Spinal cord (tissue), 9 donors: ENCODE measurements at regions not wholly inside any gene's neighbourhood (a gene's known extent, or its start where the extent isn't known, plus 50 kb on each side); places are given as distances from the start of the nearest gene placed in this dataset.
"Not testable (repeated sequence)": the region's sequence is repeated elsewhere in the genome, so short reads cannot be mapped to it uniquely, and the experiment has no call there.

ENCODE experiments used
- DNase-seq, 6 donors: peaks; one replicate each; pipeline versions ENCODE4 v3.0.0 to v3.0.0-alpha.2; 2013 to 2015; ENCODE audit warnings: low spot score in 6 of 6, low read depth in 4 of 6
- H3K27ac ChIP-seq: one replicate; pipeline ENCODE4 v1.5.1; 2013; ENCODE audit warnings: low read depth, low read length, control low read depth
- H3K27me3 ChIP-seq: one replicate; pipeline ENCODE4 v1.6.1; 2013; ENCODE audit warnings: low read length; ENCODE audit not compliant: control insufficient read depth, insufficient read depth
- H3K36me3 ChIP-seq: one replicate; pipeline ENCODE4 v1.6.1; 2013; ENCODE audit warnings: low read length; ENCODE audit not compliant: control insufficient read depth, insufficient read depth
- H3K4me1 ChIP-seq: one replicate; pipeline ENCODE4 v1.6.1; 2013; ENCODE audit warnings: low read length; ENCODE audit not compliant: control insufficient read depth, insufficient read depth
- H3K4me3 ChIP-seq: one replicate; pipeline ENCODE4 v1.5.1; 2013; ENCODE audit warnings: low read depth, low read length, control low read depth
- H3K9me3 ChIP-seq: one replicate; pipeline ENCODE4 v1.6.1; 2013; ENCODE audit warnings: low read length; ENCODE audit not compliant: control insufficient read depth, insufficient read depth
- WGBS: methylation state at CpG from one replicate; pipeline ENCODE4 v1.1.5; 2013; ENCODE audit warnings: missing lambda C conversion rate; ENCODE audit not compliant: insufficient coverage; 5-methylcytosine and 5-hydroxymethylcytosine counted together
- donor health status: healthy.

GRCh38 chr3:87973906-87974305 lies 84.9 kb downstream of the CGGBP1 start:
- Histone ChIP-seq H3K4me3 (no peak overlapping the region), H3K4me1 (no peaks in the 10 kb centered on the region), H3K9me3 (peaks cover under 1% of the 10 kb centered on the region), H3K27ac (no peak overlapping the region), H3K27me3 (no peaks in the 10 kb centered on the region), H3K36me3 (no peaks in the 10 kb centered on the region)
- DNase-seq = peak in 2 of 6 donors; percentile 65 to 82
- WGBS = 37% methylated on average over 4 of the region's 5 CpGs

DNA sequence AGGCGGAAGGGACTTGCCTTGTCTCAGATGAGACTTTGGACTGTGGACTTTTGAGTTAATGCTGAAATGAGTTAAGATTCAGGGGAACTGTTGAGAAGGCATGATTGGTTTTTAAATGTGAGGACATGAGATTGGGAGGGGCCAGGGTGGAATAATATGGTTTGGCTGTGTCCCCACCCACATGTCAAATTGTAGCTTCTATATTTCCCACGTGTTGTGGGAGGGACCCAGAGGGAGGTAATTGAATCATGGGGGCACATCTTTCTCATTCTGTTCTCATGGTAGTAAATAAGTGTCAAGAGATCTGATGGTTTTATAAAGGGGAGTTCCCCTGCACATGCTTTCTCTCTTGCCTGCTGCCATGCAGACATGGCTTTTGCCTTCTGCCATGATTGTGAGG lies 89.2 kb downstream of the CGGBP1 start:
- no peak for DNase-seq
- Histone ChIP-seq H3K4me1 (no peaks in the 10 kb centered on the region), H3K27ac (no peak overlapping the region), H3K27me3 (no peaks in the 10 kb centered on the region), H3K36me3 (no peaks in the 10 kb centered on the region), H3K9me3 (peaks cover 2% of the 10 kb centered on the region), H3K4me3 (no peak overlapping the region)
- WGBS = 83% methylated on average over 1 of the region's 2 CpGs

DNA sequence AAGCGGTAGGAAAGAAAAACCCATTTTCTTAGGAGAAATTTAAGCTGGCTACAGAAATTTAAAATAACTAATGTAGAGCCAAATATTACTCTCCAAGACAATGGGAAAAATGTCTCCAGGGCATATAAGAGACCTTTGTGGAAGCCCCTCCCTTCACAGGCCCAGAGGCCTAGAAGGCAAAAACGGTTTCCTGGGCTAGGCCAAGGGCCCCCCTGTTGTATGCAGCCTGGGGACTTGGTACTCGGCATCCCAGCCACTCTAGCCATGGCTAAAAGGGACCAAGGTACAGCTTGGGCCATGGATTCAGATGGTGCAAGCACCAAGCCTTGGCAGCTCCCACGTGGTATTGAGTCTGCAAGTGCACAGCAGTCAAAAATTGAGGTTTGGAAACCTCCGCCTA lies 90.1 kb downstream of the CGGBP1 start:
- DNase-seq = no peak
- H3K36me3 ChIP-seq = no peaks in the 10 kb centered on the region
- H3K9me3 ChIP-seq = peaks cover 2% of the 10 kb centered on the region
- H3K4me3 ChIP-seq = no peak overlapping the region
- WGBS = 96% methylated on average over 4 of the region's 5 CpGs
- no peaks in the 10 kb centered on the region for H3K4me1 ChIP-seq
- H3K27me3 ChIP-seq = no peaks in the 10 kb centered on the region
- H3K27ac ChIP-seq = no peak overlapping the region

DNA sequence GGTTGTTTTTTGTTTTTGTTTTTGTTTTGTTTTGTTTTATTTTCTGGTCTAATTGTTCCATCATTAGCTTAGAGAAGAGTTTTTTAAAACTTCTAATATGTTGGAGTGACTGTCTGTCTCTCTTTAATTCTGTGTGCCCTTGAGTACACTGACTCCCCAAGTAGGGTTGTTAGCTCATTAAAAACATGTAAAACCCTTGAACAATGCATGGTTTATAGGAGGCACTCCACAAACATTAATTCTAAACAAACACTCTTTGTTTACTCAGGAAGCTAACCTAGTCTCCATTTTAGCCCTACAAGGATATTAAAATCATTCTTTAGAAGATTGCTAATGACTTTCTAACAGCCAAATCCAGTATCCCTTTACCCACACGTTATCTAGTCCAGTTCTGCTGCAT lies 100.5 kb downstream of the CGGBP1 start:
- Histone ChIP-seq H3K9me3 (no peaks in the 10 kb centered on the region), H3K27ac (no peak overlapping the region), H3K4me3 (no peak overlapping the region), H3K27me3 (no peaks in the 10 kb centered on the region), H3K4me1 (no peaks in the 10 kb centered on the region), H3K36me3 (no peaks in the 10 kb centered on the region)
- DNase-seq = no peak
- WGBS = 50% methylated on average over 1 of the region's 1 CpG

DNA sequence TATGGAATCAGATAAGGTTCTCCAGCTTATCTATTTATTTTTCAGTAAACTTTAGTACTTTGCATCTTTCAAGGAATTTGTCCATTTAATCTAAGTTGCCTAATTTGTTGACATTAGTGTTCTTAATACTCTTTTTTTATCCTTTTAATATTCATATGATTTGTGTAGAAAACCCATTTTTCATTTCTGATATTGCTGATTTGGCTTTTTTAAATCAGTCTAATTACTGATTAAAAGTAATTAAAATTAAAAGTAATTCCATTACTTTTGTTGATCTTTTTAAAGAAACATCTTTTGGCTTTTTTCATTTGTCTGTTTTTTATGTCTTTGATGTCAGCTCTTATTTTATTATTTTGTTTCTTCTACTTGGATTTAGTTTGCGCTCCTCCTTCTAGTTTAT lies 101.2 kb downstream of the CGGBP1 start:
- Histone ChIP-seq H3K27ac (no peak overlapping the region), H3K27me3 (no peaks in the 10 kb centered on the region), H3K36me3 (no peaks in the 10 kb centered on the region), H3K4me1 (no peaks in the 10 kb centered on the region), H3K4me3 (no peak overlapping the region), H3K9me3 (no peaks in the 10 kb centered on the region)
- DNase-seq = no peak
- no CpG with 5 or more reads among the region's 1 CpG for WGBS

- no peaks in the 10 kb centered on the region for H3K9me3 ChIP-seq
- H3K27me3 ChIP-seq = no peaks in the 10 kb centered on the region
- H3K4me1 ChIP-seq = no peaks in the 10 kb centered on the region
- no peak overlapping the region for H3K27ac ChIP-seq
- no CpG with 5 or more reads among the region's 1 CpG for WGBS
- H3K4me3 ChIP-seq = no peak overlapping the region
- no peaks in the 10 kb centered on the region for H3K36me3 ChIP-seq
- no peak for DNase-seq
Observed at GRCh38 chr3:87949879-87950208, 109.0 kb downstream of the CGGBP1 start.

DNA sequence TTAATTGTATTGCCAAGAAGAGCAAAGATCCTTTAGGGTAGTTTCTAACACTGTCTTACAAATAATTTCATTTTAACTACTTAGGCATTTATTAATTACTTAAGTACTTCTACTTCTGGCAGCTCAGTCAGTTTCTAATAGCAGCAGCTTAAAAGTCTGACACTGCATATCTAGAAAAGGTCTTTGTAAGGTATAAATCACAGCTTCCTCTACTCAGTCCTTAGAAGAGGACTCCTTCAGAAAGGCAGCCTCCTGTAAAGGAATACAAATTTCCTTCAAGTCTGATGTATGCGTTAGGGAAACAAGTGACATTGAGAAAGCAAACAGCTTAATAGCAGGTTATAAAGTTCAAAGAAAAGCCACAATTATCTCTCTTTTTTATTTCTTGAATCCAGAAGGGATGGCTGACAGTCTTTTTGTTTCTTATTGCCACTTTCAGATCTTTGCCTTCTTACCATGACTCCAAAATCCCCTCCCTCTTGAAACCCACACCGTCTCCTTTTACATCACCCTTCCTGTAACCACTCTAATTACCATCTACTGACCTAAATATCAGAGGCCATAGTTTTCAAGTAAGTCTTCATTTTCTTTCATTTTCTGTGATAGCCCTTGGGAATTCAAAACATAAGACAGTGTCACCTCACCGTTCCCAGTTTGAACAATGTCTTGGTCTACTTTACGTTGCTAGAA lies 109.5 kb downstream of the CGGBP1 start:
- H3K27me3 ChIP-seq = no peaks in the 10 kb centered on the region

DNA sequence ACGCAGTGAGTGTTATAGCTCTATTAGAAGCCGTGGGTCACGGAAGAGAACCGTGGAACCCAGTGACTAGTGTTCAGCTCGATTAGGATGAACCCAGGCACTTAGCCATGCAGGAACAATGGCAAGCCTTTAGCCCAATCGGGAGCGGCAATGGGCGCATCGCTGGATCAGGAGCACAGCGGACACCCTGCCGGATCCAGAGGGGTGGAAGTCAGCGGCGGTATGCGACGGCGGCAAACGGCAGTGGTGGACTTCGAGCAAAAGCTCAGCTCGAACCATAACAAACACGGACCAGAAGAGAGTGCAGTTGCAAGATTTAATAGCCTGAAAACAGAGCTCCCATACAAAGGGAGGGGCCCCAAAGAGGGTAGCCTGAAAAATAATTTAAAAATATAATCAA lies 112.8 kb downstream of the CGGBP1 start:
- over 99% methylated on average over 17 of the region's 20 CpGs for WGBS
- not testable (repeated sequence) for H3K36me3 ChIP-seq, H3K4me3 ChIP-seq, H3K4me1 ChIP-seq, H3K9me3 ChIP-seq, DNase-seq, H3K27me3 ChIP-seq, H3K27ac ChIP-seq

More for the DNA sequence above, 109.5 kb downstream of the CGGBP1 start:
- H3K9me3 ChIP-seq = no peaks in the 10 kb centered on the region
- no peak overlapping the region for H3K4me3 ChIP-seq
- H3K4me1 ChIP-seq = no peaks in the 10 kb centered on the region
- H3K27ac ChIP-seq = no peak overlapping the region
- 54% methylated on average over 3 of the region's 4 CpGs for WGBS
- no peaks in the 10 kb centered on the region for H3K36me3 ChIP-seq
- DNase-seq = peak in 1 of 6 donors; percentile 1

DNA sequence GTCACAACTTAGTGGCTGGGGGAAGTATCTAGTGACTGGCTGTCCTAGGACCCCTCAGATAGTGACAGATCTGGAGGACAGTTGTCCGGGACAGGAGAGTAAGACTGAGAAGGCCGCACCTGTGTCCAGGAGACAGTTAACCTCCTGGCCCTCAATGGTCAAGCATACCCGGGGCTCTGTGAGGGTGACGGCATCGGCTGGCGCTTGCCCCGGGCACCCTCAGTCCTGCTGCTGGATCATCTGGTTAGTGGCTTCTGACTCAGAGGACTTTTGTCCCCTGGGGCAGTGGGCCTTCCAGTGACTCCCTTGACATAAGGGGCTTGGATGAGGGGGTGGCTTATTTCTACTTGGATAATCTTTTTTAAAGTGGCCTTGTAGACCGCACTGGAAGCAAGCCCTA lies 116.5 kb downstream of the CGGBP1 start:
- not testable (repeated sequence) for H3K27me3 ChIP-seq

DNA sequence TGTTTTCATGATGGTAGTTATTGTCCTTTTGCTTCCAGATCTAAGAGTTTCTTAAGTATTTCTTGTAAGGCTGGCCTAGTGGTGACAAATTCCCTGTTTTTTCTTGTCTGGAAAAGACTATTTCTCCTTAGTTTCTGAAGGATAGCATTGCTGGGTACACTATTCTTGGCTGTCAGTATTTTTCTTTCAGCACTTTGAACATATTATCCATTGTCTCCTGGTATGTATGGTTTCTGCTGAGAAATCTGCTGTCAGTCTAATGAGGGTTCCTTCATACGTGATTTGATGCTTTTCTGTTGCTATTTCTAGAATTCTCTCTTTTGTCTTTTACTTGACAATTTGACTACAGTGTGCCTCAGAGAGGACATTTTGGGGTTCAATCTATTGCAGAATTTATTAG lies 134.3 kb downstream of the CGGBP1 start:
- H3K9me3 ChIP-seq = peaks cover 6% of the 10 kb centered on the region
- H3K27me3 ChIP-seq = no peaks in the 10 kb centered on the region
- H3K36me3 ChIP-seq = no peaks in the 10 kb centered on the region
- H3K4me1 ChIP-seq = no peaks in the 10 kb centered on the region
- H3K27ac ChIP-seq = no peak overlapping the region
- no CpG with 5 or more reads among the region's 1 CpG for WGBS
- no peak overlapping the region for H3K4me3 ChIP-seq
- DNase-seq = no peak

More for the DNA sequence above, 116.5 kb downstream of the CGGBP1 start:
- not testable (repeated sequence) for H3K9me3 ChIP-seq, H3K4me3 ChIP-seq, H3K4me1 ChIP-seq, DNase-seq, H3K27ac ChIP-seq, H3K36me3 ChIP-seq
- 99% methylated on average over 8 of the region's 8 CpGs for WGBS
